ENCODE measurements at regions not wholly inside any gene's neighbourhood (a gene's known extent, or its start where the extent isn't known, plus 50 kb on each side); places are given as distances from the start of the nearest gene placed in this dataset.

GRCh38 chr10:43857931-43858315 lies 209.2 kb upstream of the ZNF32 start:
- TF ChIP-seq CTCF (conservative IDR thresholded peaks at IDR 0.05; ENCODE audit: low read length) (no peak), EZH2phosphoT487 (IDR thresholded peaks at IDR 0.05; ENCODE audit: borderline replicate concordance) (no peak)
